MCF 10A (cell line): ENCODE measurements at regions not wholly inside any gene's neighbourhood (a gene's known extent, or its start where the extent isn't known, plus 50 kb on each side); places are given as distances from the start of the nearest gene placed in this dataset.

Experiments used
- BruUV-seq: library from RNA; stranded (reverse); fragments of 400-500 nt; replicated peaks from 2 replicates; lab custom pipeline; 2021; lab: Mats Ljungman, UMichigan
- CTCF ChIA-PET: fragments of 300-600 bp; sonication (Branson Sonifier 250); formaldehyde crosslinking; extraction: SDS; loops from one replicate; lab custom pipeline; 2021; ENCODE audit warnings: antibody characterized with exemption, inconsistent platforms; lab: Yijun Ruan, JAX
- POLR2A ChIA-PET: fragments of 300-600, 350-650 bp; sonication (Branson Sonifier 250); formaldehyde crosslinking; extraction: SDS; loops from one replicate; lab custom pipeline; 2020; ENCODE audit warnings: antibody characterized with exemption, inconsistent platforms; lab: Yijun Ruan, JAX
- DNase-seq: peaks from one replicate; pipeline ENCODE4 v3.0.0-alpha.2; 2018; ENCODE audit not compliant: unreplicated experiment
- H3K27ac Mint-ChIP-seq: one replicate; pipeline ENCODE4 v1.8.0; 2022; ENCODE audit warnings: mild to moderate bottlenecking, low read depth, mixed read lengths; ENCODE audit not compliant: unreplicated experiment
- H3K27me3 Mint-ChIP-seq: one replicate; pipeline ENCODE4 v1.8.0; 2022; ENCODE audit warnings: mixed read lengths; ENCODE audit not compliant: insufficient read depth, unreplicated experiment
- H3K36me3 Mint-ChIP-seq: one replicate; pipeline ENCODE4 v1.8.0; 2022; ENCODE audit warnings: mild to moderate bottlenecking, moderate library complexity, mixed read lengths; ENCODE audit not compliant: insufficient read depth, unreplicated experiment
- H3K4me1 Mint-ChIP-seq: one replicate; pipeline ENCODE4 v1.8.0; 2022; ENCODE audit warnings: mixed read lengths; ENCODE audit not compliant: insufficient read depth, unreplicated experiment
- H3K4me3 Mint-ChIP-seq: one replicate; pipeline ENCODE4 v1.8.0; 2022; ENCODE audit warnings: mild to moderate bottlenecking, moderate library complexity, mixed read lengths; ENCODE audit not compliant: unreplicated experiment
- H3K9me3 Mint-ChIP-seq: one replicate; pipeline ENCODE4 v1.8.0; 2022; ENCODE audit warnings: mixed read lengths; ENCODE audit not compliant: unreplicated experiment
- intact Hi-C: fragments of 100-400 bp; cut with micrococcal nuclease; formaldehyde crosslinking; loops from 2 replicates; pipeline ENCODE4 v1.14.1; 2022
- TF ChIP-seq, protein P1 (sequence below): fragments of 200-600 bp; IDR thresholded peaks from one replicate; pipeline ENCODE4 v1.8.0; 2022; ENCODE audit warnings: antibody characterized with exemption, mild to moderate bottlenecking; ENCODE audit not compliant: unreplicated experiment

DNA sequence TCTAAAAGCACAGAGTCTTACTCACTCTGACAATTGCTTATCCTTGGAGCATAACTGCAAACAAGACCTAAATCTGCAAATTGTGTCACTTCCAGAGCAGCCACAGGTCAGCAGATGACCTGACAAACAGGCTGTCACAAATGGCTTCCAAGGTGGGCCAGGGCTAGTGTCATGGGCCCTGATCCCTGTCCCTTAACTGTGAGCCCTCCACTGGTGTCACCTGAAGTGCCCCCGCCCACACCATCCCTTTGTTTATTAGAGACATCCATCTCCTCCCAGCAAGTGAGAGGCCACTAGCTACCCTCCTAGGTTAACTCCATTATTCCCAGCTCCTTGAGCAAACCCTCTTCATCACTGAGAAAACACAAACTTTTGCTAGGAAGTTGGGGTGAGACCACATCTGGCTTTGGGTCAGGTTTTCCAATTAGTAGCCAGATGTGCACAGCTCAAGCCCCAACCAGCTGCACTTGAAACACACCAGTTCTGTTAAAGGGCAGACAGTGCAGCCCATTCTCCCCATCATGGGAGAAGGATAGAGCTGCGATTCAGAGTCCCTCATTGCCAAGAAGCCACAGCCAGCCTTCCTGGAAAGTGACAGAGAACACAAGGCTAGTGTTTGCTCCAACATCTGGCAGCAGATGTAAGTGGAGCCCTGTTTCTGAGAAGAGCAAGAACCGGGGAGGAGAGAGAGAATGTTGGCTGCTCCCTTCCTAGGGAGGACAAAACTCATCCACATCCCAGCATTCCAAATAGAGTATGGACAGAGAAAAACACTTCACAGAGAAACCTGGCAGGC, 75.7 kb upstream of the NANOS1 start:
- Mint-ChIP-seq H3K4me1 (peaks cover 13% of the 10 kb centered on the region), H3K36me3 (no peaks in the 10 kb centered on the region), H3K9me3 (no peaks in the 10 kb centered on the region), H3K4me3 (no peak overlapping the region), H3K27me3 (no peaks in the 10 kb centered on the region), H3K27ac (no peak overlapping the region)
- no peak for DNase-seq
- ChIA-PET POLR2A (interaction anchor here (0.6 kb wide), 1 partner anchor 47 kb away, joined by 3 read pairs; no protein-coding TSS in a partner anchor), CTCF (interaction anchor here (0.8 kb wide), 1 partner anchor 71 kb away, joined by 4 read pairs; no protein-coding TSS in a partner anchor)
- TF ChIP-seq, protein P1, sequence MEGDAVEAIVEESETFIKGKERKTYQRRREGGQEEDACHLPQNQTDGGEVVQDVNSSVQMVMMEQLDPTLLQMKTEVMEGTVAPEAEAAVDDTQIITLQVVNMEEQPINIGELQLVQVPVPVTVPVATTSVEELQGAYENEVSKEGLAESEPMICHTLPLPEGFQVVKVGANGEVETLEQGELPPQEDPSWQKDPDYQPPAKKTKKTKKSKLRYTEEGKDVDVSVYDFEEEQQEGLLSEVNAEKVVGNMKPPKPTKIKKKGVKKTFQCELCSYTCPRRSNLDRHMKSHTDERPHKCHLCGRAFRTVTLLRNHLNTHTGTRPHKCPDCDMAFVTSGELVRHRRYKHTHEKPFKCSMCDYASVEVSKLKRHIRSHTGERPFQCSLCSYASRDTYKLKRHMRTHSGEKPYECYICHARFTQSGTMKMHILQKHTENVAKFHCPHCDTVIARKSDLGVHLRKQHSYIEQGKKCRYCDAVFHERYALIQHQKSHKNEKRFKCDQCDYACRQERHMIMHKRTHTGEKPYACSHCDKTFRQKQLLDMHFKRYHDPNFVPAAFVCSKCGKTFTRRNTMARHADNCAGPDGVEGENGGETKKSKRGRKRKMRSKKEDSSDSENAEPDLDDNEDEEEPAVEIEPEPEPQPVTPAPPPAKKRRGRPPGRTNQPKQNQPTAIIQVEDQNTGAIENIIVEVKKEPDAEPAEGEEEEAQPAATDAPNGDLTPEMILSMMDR: no peak
- intact Hi-C loops: loop anchor here (10.0 kb wide), 1 partner anchor 71 kb away; the partner anchor contains the start of gene NANOS1
- no TSS peak for BruUV-seq

DNA sequence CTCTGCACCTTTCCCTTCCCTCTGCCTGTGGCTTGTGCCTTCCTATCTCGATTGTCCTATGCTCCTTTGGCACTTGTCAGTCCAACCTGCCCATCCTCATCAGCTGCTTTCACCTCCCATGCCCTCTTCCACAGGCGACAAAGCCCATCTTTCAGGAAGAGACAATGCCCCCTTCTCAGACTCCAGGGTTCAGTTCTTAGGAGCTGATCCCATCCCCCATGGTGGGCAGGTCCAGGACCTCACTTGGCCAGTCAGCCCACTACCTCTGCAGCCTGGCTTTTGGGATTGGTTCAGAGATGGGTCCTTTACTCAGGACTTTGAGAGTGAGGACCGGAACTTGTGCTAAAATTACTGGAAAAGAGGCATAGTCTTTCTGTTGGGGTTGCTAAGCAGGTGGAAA, 74.0 kb upstream of the NANOS1 start:
- H3K4me1 Mint-ChIP-seq: peaks cover 20% of the 10 kb centered on the region
- DNase-seq: no peak
- no TSS peak for BruUV-seq
- TF ChIP-seq, protein P1: no peak
- no peaks in the 10 kb centered on the region for H3K27me3 Mint-ChIP-seq
- ChIA-PET CTCF (no interaction called here), POLR2A (no interaction called here)
- intact Hi-C loops: loop anchor here (10.0 kb wide), 1 partner anchor 69 kb away; the partner anchor contains the start of gene NANOS1
- H3K36me3 Mint-ChIP-seq: no peaks in the 10 kb centered on the region
- no peaks in the 10 kb centered on the region for H3K9me3 Mint-ChIP-seq
- H3K27ac Mint-ChIP-seq: no peak overlapping the region
- H3K4me3 Mint-ChIP-seq: no peak overlapping the region

DNA sequence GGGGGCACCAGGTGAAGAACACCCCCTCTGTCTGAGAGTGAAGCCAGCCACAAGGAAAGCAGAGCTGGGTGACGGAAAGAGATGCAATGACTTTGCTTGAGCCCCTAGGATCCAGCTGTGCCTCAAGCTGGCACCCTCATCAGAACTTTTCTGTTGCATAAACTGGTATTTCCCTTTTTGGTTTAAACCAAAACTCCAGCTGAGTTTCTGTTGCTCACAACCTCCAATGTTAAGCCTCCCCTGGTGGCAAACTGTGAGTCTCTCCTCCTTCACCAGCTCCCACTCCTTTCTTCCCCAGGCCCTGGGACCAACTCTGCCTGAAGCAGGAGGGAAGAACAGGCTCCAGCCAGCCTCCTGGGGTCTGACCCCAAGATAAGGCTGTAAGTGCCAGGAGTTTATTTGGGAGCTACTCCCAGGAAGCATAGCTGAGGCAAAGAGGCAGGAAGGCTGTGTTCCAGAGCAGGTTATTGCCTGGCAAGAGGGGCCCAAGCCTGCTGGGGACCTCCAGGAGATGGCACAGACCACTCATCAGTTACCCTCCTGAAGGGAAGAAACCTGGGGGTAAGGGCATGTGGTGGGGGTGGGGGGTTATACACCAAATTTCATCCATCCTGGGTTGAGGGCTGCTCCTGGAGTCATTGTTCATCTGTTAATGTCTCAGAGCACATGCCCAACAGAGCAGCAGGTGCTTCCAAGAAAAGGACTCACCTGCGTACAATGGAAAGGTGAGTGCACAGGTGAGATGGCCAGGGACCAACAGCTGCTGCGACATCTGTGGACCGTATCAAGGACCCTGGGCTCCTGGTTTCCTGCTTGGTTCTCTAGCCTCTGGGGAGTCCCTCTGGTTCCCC, 73.3 kb upstream of the NANOS1 start:
- H3K27me3 Mint-ChIP-seq: no peaks in the 10 kb centered on the region
- DNase-seq: no peak
- H3K27ac Mint-ChIP-seq: no peak overlapping the region
- no peak overlapping the region for H3K4me3 Mint-ChIP-seq
- TF ChIP-seq, protein P1: no peak
- intact Hi-C loops: loop anchor here (10.0 kb wide), 1 partner anchor 69 kb away; the partner anchor contains the start of gene NANOS1
- no peaks in the 10 kb centered on the region for H3K9me3 Mint-ChIP-seq
- no TSS peak for BruUV-seq
- H3K4me1 Mint-ChIP-seq: peaks cover 23% of the 10 kb centered on the region
- POLR2A ChIA-PET: no interaction called here
- no peaks in the 10 kb centered on the region for H3K36me3 Mint-ChIP-seq
- CTCF ChIA-PET: no interaction called here
